ENCODE measurements at regions not wholly inside any gene's neighbourhood (a gene's known extent, or its start where the extent isn't known, plus 50 kb on each side); places are given as distances from the start of the nearest gene placed in this dataset.

DNA sequence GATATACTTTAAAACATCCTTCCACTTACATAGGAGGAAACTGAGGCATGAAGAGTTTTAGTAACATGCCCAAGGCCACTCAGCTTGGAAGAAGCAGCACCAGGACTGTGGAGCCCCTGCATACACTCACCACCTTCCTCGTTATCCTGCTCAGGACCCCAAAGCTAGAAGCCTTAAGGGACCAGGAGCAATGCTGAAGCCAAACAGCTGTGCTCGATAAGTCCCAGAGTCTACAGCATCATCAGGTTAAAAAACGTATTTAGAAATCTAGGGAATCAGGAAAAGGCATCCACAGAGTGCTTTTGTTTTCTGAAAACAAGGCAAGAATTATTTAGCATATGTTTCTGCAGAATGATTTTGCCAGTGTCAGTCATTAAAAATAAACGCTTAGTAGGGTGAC lies 301.7 kb upstream of the ESRRG start:
- TF ChIP-seq EGR1 (IDR thresholded peaks at IDR 0.05) (no peak), RAD21 (IDR thresholded peaks at IDR 0.05; ENCODE audit: low read depth) (no peak), NFIC (IDR thresholded peaks at IDR 0.05) (no peak), CREB1 (IDR thresholded peaks at IDR 0.05; ENCODE audit: low read depth) (no peak), EP300 (IDR thresholded peaks at IDR 0.05; ENCODE audit: borderline replicate concordance) (no peak), ZBTB7A (IDR thresholded peaks at IDR 0.05; ENCODE audit: low read depth) (no peak)
- TF ChIP-seq, protein P1, sequence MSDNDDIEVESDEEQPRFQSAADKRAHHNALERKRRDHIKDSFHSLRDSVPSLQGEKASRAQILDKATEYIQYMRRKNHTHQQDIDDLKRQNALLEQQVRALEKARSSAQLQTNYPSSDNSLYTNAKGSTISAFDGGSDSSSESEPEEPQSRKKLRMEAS (IDR thresholded peaks at IDR 0.05) = no peak
- TF ChIP-seq, protein P2, sequence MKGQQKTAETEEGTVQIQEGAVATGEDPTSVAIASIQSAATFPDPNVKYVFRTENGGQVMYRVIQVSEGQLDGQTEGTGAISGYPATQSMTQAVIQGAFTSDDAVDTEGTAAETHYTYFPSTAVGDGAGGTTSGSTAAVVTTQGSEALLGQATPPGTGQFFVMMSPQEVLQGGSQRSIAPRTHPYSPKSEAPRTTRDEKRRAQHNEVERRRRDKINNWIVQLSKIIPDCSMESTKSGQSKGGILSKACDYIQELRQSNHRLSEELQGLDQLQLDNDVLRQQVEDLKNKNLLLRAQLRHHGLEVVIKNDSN (IDR thresholded peaks at IDR 0.05) = no peak

DNA sequence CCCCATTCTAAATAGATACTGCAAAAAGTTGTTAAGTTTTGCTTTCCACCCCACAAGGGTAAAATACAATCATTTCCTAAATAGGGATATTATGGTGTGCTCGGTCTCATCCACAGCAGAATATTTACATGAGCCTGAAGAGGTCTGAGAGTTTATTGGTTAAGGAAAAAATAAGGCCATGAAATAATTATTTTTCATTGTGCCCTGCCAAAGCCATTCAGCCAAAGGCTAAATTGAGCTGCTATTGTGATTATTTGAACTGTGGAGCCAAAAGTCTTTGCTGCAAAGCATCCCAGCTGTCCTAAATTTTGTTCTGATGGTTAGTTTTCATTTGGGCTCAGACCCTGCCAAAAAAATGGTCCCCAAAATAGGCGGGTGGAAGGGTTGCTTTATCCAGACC lies 298.7 kb upstream of the ESRRG start:
- TF ChIP-seq EGR1 (IDR thresholded peaks at IDR 0.05) (no peak), EP300 (IDR thresholded peaks at IDR 0.05; ENCODE audit: borderline replicate concordance) (no peak), CREB1 (IDR thresholded peaks at IDR 0.05; ENCODE audit: low read depth) (no peak), YY1 (IDR thresholded peaks at IDR 0.05; ENCODE audit: low read depth) (no peak), CEBPB (IDR thresholded peaks at IDR 0.05) (no peak), TEAD4 (IDR thresholded peaks at IDR 0.05) (no peak), TAF1 (IDR thresholded peaks at IDR 0.05; ENCODE audit: low read depth) (no peak), TCF12 (IDR thresholded peaks at IDR 0.05; ENCODE audit: low read depth) (no peak), ZBTB7A (IDR thresholded peaks at IDR 0.05; ENCODE audit: low read depth) (no peak), FOXM1 (IDR thresholded peaks at IDR 0.05; ENCODE audit: borderline replicate concordance, low read depth) (no peak)
- TF ChIP-seq, protein P2 (IDR thresholded peaks at IDR 0.05) = no peak
- TF ChIP-seq, protein P3, sequence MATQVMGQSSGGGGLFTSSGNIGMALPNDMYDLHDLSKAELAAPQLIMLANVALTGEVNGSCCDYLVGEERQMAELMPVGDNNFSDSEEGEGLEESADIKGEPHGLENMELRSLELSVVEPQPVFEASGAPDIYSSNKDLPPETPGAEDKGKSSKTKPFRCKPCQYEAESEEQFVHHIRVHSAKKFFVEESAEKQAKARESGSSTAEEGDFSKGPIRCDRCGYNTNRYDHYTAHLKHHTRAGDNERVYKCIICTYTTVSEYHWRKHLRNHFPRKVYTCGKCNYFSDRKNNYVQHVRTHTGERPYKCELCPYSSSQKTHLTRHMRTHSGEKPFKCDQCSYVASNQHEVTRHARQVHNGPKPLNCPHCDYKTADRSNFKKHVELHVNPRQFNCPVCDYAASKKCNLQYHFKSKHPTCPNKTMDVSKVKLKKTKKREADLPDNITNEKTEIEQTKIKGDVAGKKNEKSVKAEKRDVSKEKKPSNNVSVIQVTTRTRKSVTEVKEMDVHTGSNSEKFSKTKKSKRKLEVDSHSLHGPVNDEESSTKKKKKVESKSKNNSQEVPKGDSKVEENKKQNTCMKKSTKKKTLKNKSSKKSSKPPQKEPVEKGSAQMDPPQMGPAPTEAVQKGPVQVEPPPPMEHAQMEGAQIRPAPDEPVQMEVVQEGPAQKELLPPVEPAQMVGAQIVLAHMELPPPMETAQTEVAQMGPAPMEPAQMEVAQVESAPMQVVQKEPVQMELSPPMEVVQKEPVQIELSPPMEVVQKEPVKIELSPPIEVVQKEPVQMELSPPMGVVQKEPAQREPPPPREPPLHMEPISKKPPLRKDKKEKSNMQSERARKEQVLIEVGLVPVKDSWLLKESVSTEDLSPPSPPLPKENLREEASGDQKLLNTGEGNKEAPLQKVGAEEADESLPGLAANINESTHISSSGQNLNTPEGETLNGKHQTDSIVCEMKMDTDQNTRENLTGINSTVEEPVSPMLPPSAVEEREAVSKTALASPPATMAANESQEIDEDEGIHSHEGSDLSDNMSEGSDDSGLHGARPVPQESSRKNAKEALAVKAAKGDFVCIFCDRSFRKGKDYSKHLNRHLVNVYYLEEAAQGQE (IDR thresholded peaks at IDR 0.05; ENCODE audit: low read depth) = no peak
- TF ChIP-seq, protein P1 (IDR thresholded peaks at IDR 0.05) = no peak

DNA sequence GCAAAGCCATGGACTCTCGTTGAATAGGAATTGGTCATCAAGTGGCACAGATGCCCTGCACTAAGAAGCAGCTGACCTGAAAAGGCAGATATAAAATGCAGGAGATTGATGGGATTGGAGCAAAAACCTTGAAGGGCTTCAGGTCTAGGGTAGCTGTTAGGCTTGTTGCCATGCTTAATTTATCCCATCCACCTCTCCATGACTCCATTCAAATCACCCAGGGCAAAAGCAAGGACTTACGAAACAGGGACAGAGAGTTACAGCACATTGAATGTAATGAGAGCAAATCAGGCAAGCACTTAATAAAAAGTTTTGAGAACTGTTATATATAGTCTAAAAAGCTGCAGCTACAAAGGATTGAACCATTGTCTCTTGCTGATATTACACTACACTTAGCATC lies 298.2 kb upstream of the ESRRG start:
- TF ChIP-seq CREB1 (IDR thresholded peaks at IDR 0.05; ENCODE audit: low read depth) (no peak), TAF1 (IDR thresholded peaks at IDR 0.05; ENCODE audit: low read depth) (no peak), TEAD4 (IDR thresholded peaks at IDR 0.05) (no peak), FOXM1 (IDR thresholded peaks at IDR 0.05; ENCODE audit: borderline replicate concordance, low read depth) (no peak), YY1 (IDR thresholded peaks at IDR 0.05; ENCODE audit: low read depth) (no peak), RAD21 (IDR thresholded peaks at IDR 0.05; ENCODE audit: low read depth) (no peak), ZBTB7A (IDR thresholded peaks at IDR 0.05; ENCODE audit: low read depth) (no peak), CEBPB (IDR thresholded peaks at IDR 0.05) (no peak), EGR1 (IDR thresholded peaks at IDR 0.05) (no peak), EP300 (IDR thresholded peaks at IDR 0.05; ENCODE audit: borderline replicate concordance) (no peak), TCF12 (IDR thresholded peaks at IDR 0.05; ENCODE audit: low read depth) (no peak), NFIC (IDR thresholded peaks at IDR 0.05) (no peak)
- TF ChIP-seq, protein P3 (IDR thresholded peaks at IDR 0.05; ENCODE audit: low read depth) = no peak
- TF ChIP-seq, protein P2 (IDR thresholded peaks at IDR 0.05) = no peak

DNA sequence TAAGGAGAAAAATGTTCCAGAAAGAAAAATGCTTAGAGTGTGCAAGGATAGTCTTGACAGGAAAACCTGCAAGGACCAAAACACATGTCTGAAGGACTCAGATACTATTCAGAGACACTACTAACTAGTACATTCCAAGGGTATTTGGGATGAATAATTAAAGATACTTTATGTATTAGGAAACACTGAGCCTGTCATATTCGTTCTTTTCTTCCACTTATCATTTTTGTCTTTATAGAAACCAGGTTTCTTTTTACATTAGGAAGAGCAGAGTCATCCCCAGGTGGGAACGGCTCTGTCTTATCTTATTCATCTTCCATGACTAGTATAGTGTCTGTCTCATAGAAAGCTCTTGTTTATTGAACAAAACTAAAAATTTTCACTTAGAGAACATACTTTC lies 296.2 kb upstream of the ESRRG start:
- TF ChIP-seq FOXM1 (IDR thresholded peaks at IDR 0.05; ENCODE audit: borderline replicate concordance, low read depth) (no peak), EP300 (IDR thresholded peaks at IDR 0.05; ENCODE audit: borderline replicate concordance) (no peak)
- TF ChIP-seq, protein P2 (IDR thresholded peaks at IDR 0.05) = no peak

DNA sequence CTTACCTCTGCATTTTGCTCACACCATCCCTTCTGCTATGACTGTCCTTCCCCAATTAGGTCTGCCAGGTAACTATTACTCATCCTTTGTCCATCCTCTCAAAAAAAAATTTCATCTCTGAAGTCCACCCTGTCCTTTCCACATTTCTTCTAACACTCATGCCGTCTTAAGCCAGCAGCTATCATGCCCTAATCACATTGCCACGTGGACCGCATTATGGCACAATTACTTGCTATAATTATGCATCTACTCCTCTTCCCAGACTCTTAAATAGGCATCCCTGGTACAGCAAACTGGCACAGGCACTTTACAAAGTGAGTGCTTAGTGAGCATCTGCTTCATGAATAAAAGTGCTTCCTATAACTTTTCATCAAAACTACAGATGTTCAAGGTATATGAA lies 295.4 kb upstream of the ESRRG start:
- TF ChIP-seq, protein P1 (IDR thresholded peaks at IDR 0.05) = no peak
- TF ChIP-seq, protein P3 (IDR thresholded peaks at IDR 0.05; ENCODE audit: low read depth) = no peak
- TF ChIP-seq RAD21 (IDR thresholded peaks at IDR 0.05; ENCODE audit: low read depth) (no peak), TAF1 (IDR thresholded peaks at IDR 0.05; ENCODE audit: low read depth) (no peak), TEAD4 (IDR thresholded peaks at IDR 0.05) (no peak), NFIC (IDR thresholded peaks at IDR 0.05) (no peak), FOXM1 (IDR thresholded peaks at IDR 0.05; ENCODE audit: borderline replicate concordance, low read depth) (no peak)
